WTC11 (cell line): ENCODE measurements at regions not wholly inside any gene's neighbourhood (a gene's known extent, or its start where the extent isn't known, plus 50 kb on each side); places are given as distances from the start of the nearest gene placed in this dataset.

Experiments
- ATAC-seq: fragments of 200-7000 bp; cut with Tn5 transposase; 2 replicates; pipeline ENCODE4 v1.10.0; 2021; ENCODE audit warnings: mild to moderate bottlenecking, moderate library complexity
- CTCF ChIA-PET: fragments of 300-600 bp; sonication (Branson Sonifier 250); formaldehyde crosslinking; loops from one replicate; lab custom pipeline; 2021; ENCODE audit warnings: antibody characterized with exemption; lab: Charles Lee
- POLR2A ChIA-PET: fragments of 350-600 bp; sonication (Branson Sonifier 250); formaldehyde crosslinking; loops from one replicate; lab custom pipeline; 2021; ENCODE audit warnings: antibody characterized with exemption; lab: Charles Lee
- DNase-seq: peaks from one replicate; pipeline ENCODE4 v3.0.0; 2021; ENCODE audit warnings: low spot score
- H3K27ac Mint-ChIP-seq: 2 replicates; pipeline ENCODE4 v1.8.0; 2021; ENCODE audit warnings: mixed read lengths
- H3K27me3 Mint-ChIP-seq: 2 replicates; pipeline ENCODE4 v1.8.0; 2021; ENCODE audit warnings: low read depth, mild to moderate bottlenecking, moderate library complexity, mixed read lengths
- H3K36me3 Mint-ChIP-seq: 2 replicates; pipeline ENCODE4 v1.8.0; 2021; ENCODE audit warnings: mixed read lengths
- H3K4me1 Mint-ChIP-seq: 2 replicates; pipeline ENCODE4 v1.8.0; 2022; ENCODE audit warnings: mixed read lengths
- H3K4me3 Mint-ChIP-seq: 2 replicates; pipeline ENCODE4 v1.8.0; 2021; ENCODE audit warnings: mild to moderate bottlenecking, moderate library complexity, mixed read lengths
- H3K9me3 Mint-ChIP-seq: 2 replicates; pipeline ENCODE4 v1.8.0; 2021; ENCODE audit warnings: mixed read lengths
- ARID4B ChIP-seq: sonication (generic); formaldehyde crosslinking; IDR thresholded peaks from 2 replicates; pipeline ENCODE4 v1.8.0; 2023; ENCODE audit warnings: missing genetic modification reagents, mild to moderate bottlenecking, borderline replicate concordance
- CREB1 ChIP-seq: sonication (generic); formaldehyde crosslinking; IDR thresholded peaks from 2 replicates; pipeline ENCODE4 v1.8.0; 2023; ENCODE audit warnings: mild to moderate bottlenecking, missing genetic modification reagents
- CREM ChIP-seq: sonication (generic); formaldehyde crosslinking; IDR thresholded peaks from 2 replicates; pipeline ENCODE4 v1.8.1; 2022; ENCODE audit warnings: mild to moderate bottlenecking, missing genetic modification reagents, moderate library complexity
- E2F5 ChIP-seq: sonication (generic); formaldehyde crosslinking; IDR thresholded peaks from 2 replicates; pipeline ENCODE4 v1.8.1; 2022; ENCODE audit warnings: mild to moderate bottlenecking, moderate library complexity, missing genetic modification reagents
- EMX1 ChIP-seq: fragments of 250-450 bp; sonication (Bioruptor Pico); IDR thresholded peaks from 2 replicates; pipeline ENCODE4 v1.8.0; 2021; ENCODE audit warnings: mild to moderate bottlenecking
- GTF2I ChIP-seq: fragments of 250-450 bp; sonication (Bioruptor Pico); conservative IDR thresholded peaks from 2 replicates; pipeline ENCODE4 v1.4.0; 2021; ENCODE audit warnings: mild to moderate bottlenecking
- MYBL2 ChIP-seq: sonication (generic); formaldehyde crosslinking; IDR thresholded peaks from 2 replicates; pipeline ENCODE4 v1.8.1; 2023; ENCODE audit warnings: mild to moderate bottlenecking, moderate library complexity, missing genetic modification reagents
- NFYB ChIP-seq: sonication (generic); formaldehyde crosslinking; conservative IDR thresholded peaks from 2 replicates; pipeline ENCODE4 v1.8.0; 2022; ENCODE audit warnings: low read depth, missing genetic modification reagents
- OVOL2 ChIP-seq: fragments of 250-450 bp; sonication (Bioruptor Pico); IDR thresholded peaks from 2 replicates; pipeline ENCODE4 v1.9.0; 2021; ENCODE audit warnings: mild to moderate bottlenecking, borderline replicate concordance
- RELA ChIP-seq: sonication (generic); formaldehyde crosslinking; IDR thresholded peaks from 2 replicates; pipeline ENCODE4 v1.8.1; 2022; ENCODE audit warnings: missing genetic modification reagents, mild to moderate bottlenecking, borderline replicate concordance
- RORB ChIP-seq: fragments of 250-450 bp; sonication (Bioruptor Pico); IDR thresholded peaks from 2 replicates; pipeline ENCODE4 v1.9.0; 2021; ENCODE audit warnings: mild to moderate bottlenecking
- SP1 ChIP-seq: sonication (generic); formaldehyde crosslinking; conservative IDR thresholded peaks from 2 replicates; pipeline ENCODE4 v1.8.1; 2022; ENCODE audit warnings: missing genetic modification reagents
- ZNF121 ChIP-seq: sonication (generic); formaldehyde crosslinking; IDR thresholded peaks from 2 replicates; pipeline ENCODE4 v1.8.0; 2023; ENCODE audit warnings: missing genetic modification reagents
- ZNF317 ChIP-seq: sonication (generic); formaldehyde crosslinking; IDR thresholded peaks from 2 replicates; pipeline ENCODE4 v1.8.1; 2023; ENCODE audit warnings: low read depth, mild to moderate bottlenecking, moderate library complexity, missing genetic modification reagents, borderline replicate concordance
- ZNF532 ChIP-seq: fragments of 250-450 bp; sonication (Bioruptor Pico); IDR thresholded peaks from 2 replicates; pipeline ENCODE4 v1.9.0; 2021; ENCODE audit warnings: mild to moderate bottlenecking, borderline replicate concordance
- TF ChIP-seq, protein P1 (sequence below): sonication (generic); formaldehyde crosslinking; IDR thresholded peaks from 2 replicates; pipeline ENCODE4 v1.8.0; 2023; ENCODE audit warnings: missing genetic modification reagents
- TF ChIP-seq, protein P2 (sequence below): sonication (generic); formaldehyde crosslinking; IDR thresholded peaks from 2 replicates; pipeline ENCODE4 v1.8.1; 2022; ENCODE audit warnings: missing genetic modification reagents, borderline replicate concordance
- TF ChIP-seq, protein P3 (sequence below): sonication (generic); formaldehyde crosslinking; IDR thresholded peaks from 2 replicates; pipeline ENCODE4 v1.8.1; 2022; ENCODE audit warnings: mild to moderate bottlenecking, missing genetic modification reagents, moderate library complexity, borderline replicate concordance
- TF ChIP-seq, protein P4 (sequence below): fragments of 250-450 bp; sonication (Bioruptor Pico); IDR thresholded peaks from 2 replicates; pipeline ENCODE4 v1.9.0; 2021; ENCODE audit warnings: mild to moderate bottlenecking

GRCh38 chr10:53135897-53136253 is 363.3 kb upstream of the MBL2 start:
- DNase-seq, result no peak
- Mint-ChIP-seq H3K36me3 (no peaks in the 10 kb centered on the region), H3K27me3 (peaks cover 3% of the 10 kb centered on the region; the same call in 1 of the 2 replicates), H3K9me3 (no peaks in the 10 kb centered on the region), H3K4me3 (no peak overlapping the region)
- TF ChIP-seq, protein P1, sequence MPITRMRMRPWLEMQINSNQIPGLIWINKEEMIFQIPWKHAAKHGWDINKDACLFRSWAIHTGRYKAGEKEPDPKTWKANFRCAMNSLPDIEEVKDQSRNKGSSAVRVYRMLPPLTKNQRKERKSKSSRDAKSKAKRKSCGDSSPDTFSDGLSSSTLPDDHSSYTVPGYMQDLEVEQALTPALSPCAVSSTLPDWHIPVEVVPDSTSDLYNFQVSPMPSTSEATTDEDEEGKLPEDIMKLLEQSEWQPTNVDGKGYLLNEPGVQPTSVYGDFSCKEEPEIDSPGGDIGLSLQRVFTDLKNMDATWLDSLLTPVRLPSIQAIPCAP (CRISPR knock-in tag), result no peak
- no peak for TF ChIP-seq ZNF121 (CRISPR knock-in tag)
- TF ChIP-seq NFYB (CRISPR knock-in tag), result no peak
- TF ChIP-seq, all 79 proteins: peak for 0
- ATAC-seq, result no peak
- POLR2A ChIA-PET, result no interaction called here
- Mint-ChIP-seq H3K4me1 (peaks cover 11% of the 10 kb centered on the region), H3K27ac (no peak overlapping the region)
- CTCF ChIA-PET, result no interaction called here

DNA sequence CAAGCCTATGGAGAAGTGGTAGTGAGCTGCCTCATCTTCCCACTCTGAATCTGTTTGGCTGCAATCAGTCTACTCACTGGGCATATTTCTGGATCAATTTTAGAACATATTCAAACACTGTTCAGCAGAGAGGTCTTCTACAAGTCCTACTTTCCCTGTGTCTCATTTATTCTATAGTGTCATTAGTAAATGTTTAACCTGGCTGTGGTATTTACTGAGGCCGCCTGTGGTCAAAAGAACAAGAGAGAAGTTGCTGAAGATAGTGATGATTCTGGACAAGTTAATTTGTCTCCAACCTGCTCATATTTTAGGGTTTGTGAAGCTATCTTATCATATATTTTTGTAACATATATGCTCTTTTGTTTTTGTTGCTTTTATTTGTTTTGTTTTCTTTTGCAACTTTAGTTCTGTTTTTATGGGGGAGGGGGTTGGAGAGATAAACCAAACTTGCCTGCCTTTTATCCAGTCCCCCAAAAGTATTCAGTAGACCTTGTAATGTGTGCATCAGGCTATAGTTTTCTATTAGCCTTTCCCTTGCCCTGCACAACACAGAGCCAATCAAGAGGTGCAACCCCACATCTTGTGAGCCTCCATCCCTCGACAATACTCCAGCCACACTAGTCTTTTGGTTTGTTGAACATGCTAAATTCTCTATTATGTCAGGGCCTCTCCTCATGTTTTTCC is 362.8 kb upstream of the MBL2 start:
- ATAC-seq, result no peak
- DNase-seq, result no peak
- no peak overlapping the region for H3K4me3 Mint-ChIP-seq
- POLR2A ChIA-PET, result no interaction called here
- no peaks in the 10 kb centered on the region for H3K9me3 Mint-ChIP-seq
- no peaks in the 10 kb centered on the region for H3K36me3 Mint-ChIP-seq
- CTCF ChIA-PET, result no interaction called here
- no peaks in the 10 kb centered on the region for H3K27me3 Mint-ChIP-seq
- peaks cover 11% of the 10 kb centered on the region for H3K4me1 Mint-ChIP-seq
- H3K27ac Mint-ChIP-seq, result no peak overlapping the region
- TF ChIP-seq, protein P2, sequence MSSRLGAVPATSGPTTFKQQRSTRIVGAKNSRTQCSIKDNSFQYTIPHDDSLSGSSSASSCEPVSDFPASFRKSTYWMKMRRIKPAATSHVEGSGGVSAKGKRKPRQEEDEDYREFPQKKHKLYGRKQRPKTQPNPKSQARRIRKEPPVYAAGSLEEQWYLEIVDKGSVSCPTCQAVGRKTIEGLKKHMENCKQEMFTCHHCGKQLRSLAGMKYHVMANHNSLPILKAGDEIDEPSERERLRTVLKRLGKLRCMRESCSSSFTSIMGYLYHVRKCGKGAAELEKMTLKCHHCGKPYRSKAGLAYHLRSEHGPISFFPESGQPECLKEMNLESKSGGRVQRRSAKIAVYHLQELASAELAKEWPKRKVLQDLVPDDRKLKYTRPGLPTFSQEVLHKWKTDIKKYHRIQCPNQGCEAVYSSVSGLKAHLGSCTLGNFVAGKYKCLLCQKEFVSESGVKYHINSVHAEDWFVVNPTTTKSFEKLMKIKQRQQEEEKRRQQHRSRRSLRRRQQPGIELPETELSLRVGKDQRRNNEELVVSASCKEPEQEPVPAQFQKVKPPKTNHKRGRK (CRISPR knock-in tag), result no peak
- TF ChIP-seq RELA (CRISPR knock-in tag) (no peak), E2F5 (CRISPR knock-in tag) (no peak), ZNF532 (no peak), GTF2I (CRISPR knock-in tag) (no peak), SP1 (CRISPR knock-in tag) (no peak), MYBL2 (no peak), ARID4B (CRISPR knock-in tag) (no peak), OVOL2 (CRISPR knock-in tag) (no peak), CREB1 (CRISPR knock-in tag) (no peak), CREM (CRISPR knock-in tag) (no peak), RORB (no peak), ZNF317 (no peak), EMX1 (CRISPR knock-in tag) (no peak)
- TF ChIP-seq, protein P3, sequence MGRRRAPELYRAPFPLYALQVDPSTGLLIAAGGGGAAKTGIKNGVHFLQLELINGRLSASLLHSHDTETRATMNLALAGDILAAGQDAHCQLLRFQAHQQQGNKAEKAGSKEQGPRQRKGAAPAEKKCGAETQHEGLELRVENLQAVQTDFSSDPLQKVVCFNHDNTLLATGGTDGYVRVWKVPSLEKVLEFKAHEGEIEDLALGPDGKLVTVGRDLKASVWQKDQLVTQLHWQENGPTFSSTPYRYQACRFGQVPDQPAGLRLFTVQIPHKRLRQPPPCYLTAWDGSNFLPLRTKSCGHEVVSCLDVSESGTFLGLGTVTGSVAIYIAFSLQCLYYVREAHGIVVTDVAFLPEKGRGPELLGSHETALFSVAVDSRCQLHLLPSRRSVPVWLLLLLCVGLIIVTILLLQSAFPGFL, result no peak
- TF ChIP-seq, protein P4, sequence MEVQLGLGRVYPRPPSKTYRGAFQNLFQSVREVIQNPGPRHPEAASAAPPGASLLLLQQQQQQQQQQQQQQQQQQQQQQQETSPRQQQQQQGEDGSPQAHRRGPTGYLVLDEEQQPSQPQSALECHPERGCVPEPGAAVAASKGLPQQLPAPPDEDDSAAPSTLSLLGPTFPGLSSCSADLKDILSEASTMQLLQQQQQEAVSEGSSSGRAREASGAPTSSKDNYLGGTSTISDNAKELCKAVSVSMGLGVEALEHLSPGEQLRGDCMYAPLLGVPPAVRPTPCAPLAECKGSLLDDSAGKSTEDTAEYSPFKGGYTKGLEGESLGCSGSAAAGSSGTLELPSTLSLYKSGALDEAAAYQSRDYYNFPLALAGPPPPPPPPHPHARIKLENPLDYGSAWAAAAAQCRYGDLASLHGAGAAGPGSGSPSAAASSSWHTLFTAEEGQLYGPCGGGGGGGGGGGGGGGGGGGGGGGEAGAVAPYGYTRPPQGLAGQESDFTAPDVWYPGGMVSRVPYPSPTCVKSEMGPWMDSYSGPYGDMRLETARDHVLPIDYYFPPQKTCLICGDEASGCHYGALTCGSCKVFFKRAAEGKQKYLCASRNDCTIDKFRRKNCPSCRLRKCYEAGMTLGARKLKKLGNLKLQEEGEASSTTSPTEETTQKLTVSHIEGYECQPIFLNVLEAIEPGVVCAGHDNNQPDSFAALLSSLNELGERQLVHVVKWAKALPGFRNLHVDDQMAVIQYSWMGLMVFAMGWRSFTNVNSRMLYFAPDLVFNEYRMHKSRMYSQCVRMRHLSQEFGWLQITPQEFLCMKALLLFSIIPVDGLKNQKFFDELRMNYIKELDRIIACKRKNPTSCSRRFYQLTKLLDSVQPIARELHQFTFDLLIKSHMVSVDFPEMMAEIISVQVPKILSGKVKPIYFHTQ (CRISPR knock-in tag), result no peak
